Nephron progenitor cell (in vitro differentiated cells): ENCODE measurements at regions not wholly inside any gene's neighbourhood (a gene's known extent, or its start where the extent isn't known, plus 50 kb on each side); places are given as distances from the start of the nearest gene placed in this dataset.

Source experiments
- DNase-seq: peaks from one replicate; pipeline ENCODE4 v3.0.0; 2021
- H3K27ac Mint-ChIP-seq: 2 replicates; pipeline ENCODE4 v1.8.0; 2021; ENCODE audit warnings: mild to moderate bottlenecking, moderate library complexity, mixed read lengths
- H3K27me3 Mint-ChIP-seq: 2 replicates; pipeline ENCODE4 v1.8.0; 2021; ENCODE audit warnings: mild to moderate bottlenecking, low read depth, mixed read lengths; ENCODE audit not compliant: poor library complexity
- H3K36me3 Mint-ChIP-seq: 2 replicates; pipeline ENCODE4 v1.8.0; 2021; ENCODE audit warnings: low read depth, mixed read lengths
- H3K4me1 Mint-ChIP-seq: 2 replicates; pipeline ENCODE4 v1.8.0; 2021; ENCODE audit warnings: mixed read lengths
- H3K4me3 Mint-ChIP-seq: 2 replicates; pipeline ENCODE4 v1.8.0; 2021; ENCODE audit warnings: mild to moderate bottlenecking, moderate library complexity, mixed read lengths
- H3K9me3 Mint-ChIP-seq: 2 replicates; pipeline ENCODE4 v1.8.0; 2021; ENCODE audit warnings: mild to moderate bottlenecking, moderate library complexity, mixed read lengths
- CTCF ChIP-seq: fragments of 200-600 bp; sonication (generic); IDR thresholded peaks from 2 replicates; pipeline ENCODE4 v1.5.0; 2021; ENCODE audit warnings: antibody characterized with exemption

DNA sequence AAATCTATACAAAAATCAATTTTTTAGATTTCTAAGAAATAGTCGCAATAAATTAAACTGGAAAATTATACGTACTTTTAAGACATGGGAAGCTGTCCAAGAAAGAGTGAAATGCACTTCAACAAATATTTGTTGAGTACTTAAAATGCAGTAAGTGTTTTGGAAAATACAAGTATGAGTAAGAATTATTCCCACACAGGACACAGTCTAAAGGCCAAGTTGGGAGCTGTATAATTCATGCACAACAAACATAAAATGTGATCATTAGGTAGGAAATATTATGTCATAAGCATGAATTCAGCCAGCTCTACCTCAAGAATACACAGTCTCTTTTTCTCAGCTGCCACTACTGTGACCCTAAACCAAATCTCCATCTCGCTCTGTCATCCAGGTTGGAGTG lies 267.6 kb downstream of the CNTN3 start:
- H3K27me3 Mint-ChIP-seq = peaks cover 4% of the 10 kb centered on the region
- H3K36me3 Mint-ChIP-seq = no peaks in the 10 kb centered on the region
- no peaks in the 10 kb centered on the region for H3K9me3 Mint-ChIP-seq
- no peak overlapping the region for H3K4me3 Mint-ChIP-seq
- H3K4me1 Mint-ChIP-seq = no peaks in the 10 kb centered on the region
- DNase-seq = no peak
- no peak for TF ChIP-seq CTCF
- no peak overlapping the region for H3K27ac Mint-ChIP-seq

DNA sequence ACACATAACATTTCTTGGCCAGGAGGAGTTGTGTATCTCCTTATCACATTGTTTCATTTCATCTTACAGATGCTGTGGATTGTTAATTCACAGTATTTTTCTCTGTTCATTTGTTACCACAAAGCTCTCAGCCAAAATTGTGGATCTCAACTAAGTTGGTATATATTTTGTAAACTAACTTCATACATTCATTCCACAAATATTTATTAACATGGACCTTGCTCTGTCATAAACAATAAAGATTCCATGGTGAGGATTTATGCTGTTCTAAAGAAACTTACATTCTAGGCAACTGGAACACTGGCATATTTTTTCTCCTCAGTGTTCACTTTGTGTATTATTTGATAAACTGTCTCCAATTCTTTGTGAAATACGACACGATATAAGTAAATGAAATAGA lies 268.8 kb downstream of the CNTN3 start:
- DNase-seq = no peak
- Mint-ChIP-seq H3K36me3 (no peaks in the 10 kb centered on the region), H3K27me3 (peaks cover 4% of the 10 kb centered on the region), H3K27ac (no peak overlapping the region), H3K9me3 (no peaks in the 10 kb centered on the region), H3K4me3 (no peak overlapping the region), H3K4me1 (no peaks in the 10 kb centered on the region)
- TF ChIP-seq CTCF = no peak

DNA sequence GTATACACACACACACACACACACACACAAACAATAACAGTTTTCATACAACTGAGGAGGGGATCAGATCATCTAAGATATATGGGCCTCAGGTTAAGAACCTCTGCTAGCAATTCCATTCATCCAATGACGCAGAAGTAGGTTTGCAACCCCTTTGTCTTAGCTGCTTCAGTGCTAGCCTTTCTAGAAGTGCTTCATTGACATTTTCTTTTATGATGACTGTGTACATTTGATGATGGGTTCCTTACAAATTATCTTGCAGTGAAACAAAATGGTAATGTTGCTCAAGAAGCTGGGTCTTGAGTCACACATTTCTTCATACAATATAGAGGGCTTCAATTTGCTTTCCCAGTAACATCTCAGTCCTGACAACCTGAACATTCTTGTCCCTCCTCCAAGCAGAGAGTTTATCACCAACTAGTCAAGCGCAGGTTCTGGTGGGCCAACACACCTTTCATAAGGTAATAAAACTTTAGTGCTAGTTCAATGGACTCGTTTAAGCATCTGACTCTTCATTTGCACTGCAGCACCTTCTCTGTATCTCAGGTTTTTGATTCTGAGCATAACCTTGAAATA lies 269.5 kb downstream of the CNTN3 start:
- no peak for TF ChIP-seq CTCF
- no peak overlapping the region for H3K27ac Mint-ChIP-seq
- peaks cover 4% of the 10 kb centered on the region for H3K27me3 Mint-ChIP-seq
- H3K9me3 Mint-ChIP-seq = no peaks in the 10 kb centered on the region
- no peaks in the 10 kb centered on the region for H3K36me3 Mint-ChIP-seq
- no peaks in the 10 kb centered on the region for H3K4me1 Mint-ChIP-seq
- no peak overlapping the region for H3K4me3 Mint-ChIP-seq
- DNase-seq = no peak

DNA sequence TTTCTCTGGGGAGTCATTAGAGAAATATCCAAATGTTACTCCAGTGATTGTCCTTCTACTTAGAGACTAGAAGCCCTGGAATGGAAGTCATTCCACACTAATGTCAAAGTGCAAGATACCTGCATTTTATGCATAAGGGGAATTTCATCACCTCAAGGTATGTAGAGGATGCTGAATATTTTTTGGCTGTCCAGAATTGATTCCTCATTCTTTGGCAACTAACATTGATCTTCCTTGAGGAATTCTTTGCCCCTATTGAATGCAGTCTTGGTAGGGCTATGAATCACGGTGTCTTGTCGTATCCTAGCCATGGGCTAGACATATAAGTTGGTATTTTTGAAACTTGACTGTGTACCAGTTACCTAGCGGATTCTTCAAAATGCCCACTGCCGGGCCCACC lies 271.1 kb downstream of the CNTN3 start:
- Mint-ChIP-seq H3K4me1 (no peaks in the 10 kb centered on the region), H3K27me3 (peaks cover 4% of the 10 kb centered on the region), H3K9me3 (no peaks in the 10 kb centered on the region), H3K4me3 (no peak overlapping the region), H3K27ac (no peak overlapping the region), H3K36me3 (no peaks in the 10 kb centered on the region)
- TF ChIP-seq CTCF = no peak
- no peak for DNase-seq

DNA sequence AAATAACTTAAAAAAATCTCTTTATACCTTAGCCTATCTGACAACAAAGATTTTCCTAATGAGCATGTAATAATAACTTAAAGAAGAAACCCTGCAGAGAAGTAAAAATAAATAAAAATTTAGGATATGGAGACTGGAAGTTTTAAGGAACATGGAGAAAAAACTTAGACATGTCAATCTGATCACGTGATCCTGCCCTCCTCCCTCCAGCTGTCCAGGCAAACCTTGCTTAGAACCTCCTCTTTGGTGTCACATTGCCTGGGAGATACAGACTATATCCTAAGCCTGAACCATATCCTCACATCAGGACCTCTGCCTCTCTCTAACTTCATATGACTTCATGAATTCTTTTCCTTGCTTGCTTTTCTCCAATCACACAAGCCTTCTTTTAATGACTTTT lies 275.5 kb downstream of the CNTN3 start:
- no peaks in the 10 kb centered on the region for H3K36me3 Mint-ChIP-seq
- DNase-seq = no peak
- no peak overlapping the region for H3K4me3 Mint-ChIP-seq
- no peaks in the 10 kb centered on the region for H3K4me1 Mint-ChIP-seq
- no peaks in the 10 kb centered on the region for H3K9me3 Mint-ChIP-seq
- TF ChIP-seq CTCF = no peak
- H3K27ac Mint-ChIP-seq = no peak overlapping the region
- peaks cover 5% of the 10 kb centered on the region for H3K27me3 Mint-ChIP-seq

GRCh38 chr3:74332165-74332564 lies 282.3 kb downstream of the CNTN3 start:
- Mint-ChIP-seq H3K27me3 (peaks cover 3% of the 10 kb centered on the region), H3K4me1 (no peaks in the 10 kb centered on the region), H3K4me3 (no peak overlapping the region), H3K27ac (no peak overlapping the region), H3K36me3 (no peaks in the 10 kb centered on the region), H3K9me3 (no peaks in the 10 kb centered on the region)
- no peak for TF ChIP-seq CTCF
- no peak for DNase-seq
